Thymus (tissue), 11 donors: ENCODE measurements at regions not wholly inside any gene's neighbourhood (a gene's known extent, or its start where the extent isn't known, plus 50 kb on each side); places are given as distances from the start of the nearest gene placed in this dataset.
A peak's percentile ranks its signal among the peaks of the same experiment; 100 is the strongest.

Source experiments
- DNase-seq, 9 donors: peaks; one replicate each; pipeline ENCODE4 v3.0.0-alpha.2; 2013; ENCODE audit warnings: low spot score in 9 of 9, low read depth in 6 of 9, missing footprints in 1 of 9
- H3K27ac ChIP-seq, 2 donors: one replicate each; pipeline ENCODE4 v1.5.1; 2013; ENCODE audit warnings: control low read depth in 1 of 2, low read depth in 1 of 2, low read length in 1 of 2, mild to moderate bottlenecking in 1 of 2, moderate library complexity in 1 of 2
- H3K27me3 ChIP-seq, 2 donors: one replicate each; pipeline ENCODE4 v1.5.1; 2013; ENCODE audit warnings: low read length in 1 of 2; ENCODE audit not compliant: control insufficient read depth in 2 of 2, insufficient read depth in 1 of 2
- H3K36me3 ChIP-seq, 2 donors: one replicate each; pipeline ENCODE4 v1.5.1; 2013; ENCODE audit warnings: low read length in 1 of 2, mild to moderate bottlenecking in 1 of 2, moderate library complexity in 1 of 2; ENCODE audit not compliant: control insufficient read depth in 2 of 2, insufficient read depth in 2 of 2
- H3K4me1 ChIP-seq, 2 donors: one replicate each; pipeline ENCODE4 v1.5.1; 2013; ENCODE audit warnings: low read length in 2 of 2; ENCODE audit not compliant: control insufficient read depth in 2 of 2, insufficient read depth in 2 of 2
- H3K4me3 ChIP-seq, 2 donors: one replicate each; pipeline ENCODE4 v1.5.1; 2013; ENCODE audit warnings: low read length in 2 of 2, control low read depth in 1 of 2, mild to moderate bottlenecking in 1 of 2
- H3K9me3 ChIP-seq, 2 donors: one replicate each; pipeline ENCODE4 v1.5.1; 2013; ENCODE audit warnings: low read length in 1 of 2, mild to moderate bottlenecking in 1 of 2; ENCODE audit not compliant: control insufficient read depth in 2 of 2, insufficient read depth in 1 of 2
- WGBS: extraction: QIAGEN DNeasy Blood & Tissue Kit; methylation state at CpG from one replicate; pipeline ENCODE4 v1.1.7; 2013; 5-methylcytosine and 5-hydroxymethylcytosine counted together
- donor health status: healthy.

GRCh38 chr22:22946131-22946530 lies 58.5 kb downstream of the IGLL5 start:
- no peak overlapping the region for H3K27ac ChIP-seq
- no peaks in the 10 kb centered on the region for H3K9me3 ChIP-seq
- H3K4me3 ChIP-seq, result no peak overlapping the region
- WGBS, result 97% methylated on average over 5 of the region's 5 CpGs
- peaks cover 0 to 2% of the 10 kb centered on the region in 2 donors for H3K27me3 ChIP-seq
- no peaks in the 10 kb centered on the region for H3K36me3 ChIP-seq
- H3K4me1 ChIP-seq, result peaks cover 0 to 8% of the 10 kb centered on the region in 2 donors
- no peak for DNase-seq

GRCh38 chr22:22948651-22949571 lies 61.3 kb downstream of the IGLL5 start:
- peaks cover 2% of the 10 kb centered on the region in 2 donors for H3K27me3 ChIP-seq
- H3K36me3 ChIP-seq, result no peaks in the 10 kb centered on the region
- no peak overlapping the region for H3K4me3 ChIP-seq
- no peak overlapping the region for H3K27ac ChIP-seq
- H3K4me1 ChIP-seq, result no peaks in the 10 kb centered on the region
- H3K9me3 ChIP-seq, result no peaks in the 10 kb centered on the region
- DNase-seq, result no peak
- 96% methylated on average over 10 of the region's 10 CpGs for WGBS

GRCh38 chr22:22949953-22950352 lies 62.3 kb downstream of the IGLL5 start:
- 96% methylated on average over 1 of the region's 1 CpG for WGBS
- H3K27ac ChIP-seq, result no peak overlapping the region
- no peaks in the 10 kb centered on the region for H3K9me3 ChIP-seq
- no peaks in the 10 kb centered on the region for H3K4me1 ChIP-seq
- peaks cover 2 to 7% of the 10 kb centered on the region in 2 donors for H3K27me3 ChIP-seq
- H3K4me3 ChIP-seq, result no peak overlapping the region
- H3K36me3 ChIP-seq, result no peaks in the 10 kb centered on the region
- no peak for DNase-seq

GRCh38 chr22:22951035-22951434 lies 63.4 kb downstream of the IGLL5 start:
- Histone ChIP-seq H3K36me3 (no peaks in the 10 kb centered on the region), H3K4me1 (no peaks in the 10 kb centered on the region), H3K9me3 (no peaks in the 10 kb centered on the region), H3K27ac (no peak overlapping the region), H3K4me3 (no peak overlapping the region), H3K27me3 (peaks cover 2 to 11% of the 10 kb centered on the region in 2 donors)
- 94% methylated on average over 4 of the region's 4 CpGs for WGBS
- DNase-seq, result no peak

- Histone ChIP-seq H3K9me3 (no peaks in the 10 kb centered on the region), H3K36me3 (no peaks in the 10 kb centered on the region), H3K27ac (no peak overlapping the region), H3K27me3 (peaks cover 2 to 11% of the 10 kb centered on the region in 2 donors), H3K4me3 (no peak overlapping the region), H3K4me1 (no peaks in the 10 kb centered on the region)
- DNase-seq, result no peak
- WGBS, result 60% methylated on average over 6 of the region's 6 CpGs
Measured at GRCh38 chr22:22952531-22953280, 65.1 kb downstream of the IGLL5 start.

- no peak overlapping the region for H3K4me3 ChIP-seq
- H3K27ac ChIP-seq, result no peak overlapping the region
- no peaks in the 10 kb centered on the region for H3K36me3 ChIP-seq
- DNase-seq, result no peak
- H3K4me1 ChIP-seq, result no peaks in the 10 kb centered on the region
- H3K9me3 ChIP-seq, result no peaks in the 10 kb centered on the region
- peaks cover 2 to 13% of the 10 kb centered on the region in 2 donors for H3K27me3 ChIP-seq
- WGBS, result 90% methylated on average over 5 of the region's 5 CpGs
Measured at GRCh38 chr22:22953791-22954190, 66.2 kb downstream of the IGLL5 start.

- DNase-seq, result peak in 6 of 9 donors; percentile 37 to 79 (median 45)
- no peak overlapping the region for H3K4me3 ChIP-seq
- H3K9me3 ChIP-seq, result no peaks in the 10 kb centered on the region
- peaks cover 2 to 16% of the 10 kb centered on the region in 2 donors for H3K27me3 ChIP-seq
- H3K27ac ChIP-seq, result no peak overlapping the region
- WGBS, result 6% methylated on average over 16 of the region's 16 CpGs
- H3K4me1 ChIP-seq, result no peaks in the 10 kb centered on the region
- no peaks in the 10 kb centered on the region for H3K36me3 ChIP-seq
Measured at GRCh38 chr22:22954656-22955055, 67.0 kb downstream of the IGLL5 start.

GRCh38 chr22:22955276-22955798 lies 67.7 kb downstream of the IGLL5 start:
- no peak overlapping the region for H3K4me3 ChIP-seq
- WGBS, result 68% methylated on average over 5 of the region's 5 CpGs
- no peaks in the 10 kb centered on the region for H3K36me3 ChIP-seq
- no peaks in the 10 kb centered on the region for H3K4me1 ChIP-seq
- DNase-seq, result no peak
- no peaks in the 10 kb centered on the region for H3K9me3 ChIP-seq
- H3K27me3 ChIP-seq, result peaks cover 2 to 16% of the 10 kb centered on the region in 2 donors
- no peak overlapping the region for H3K27ac ChIP-seq
